ENCODE measurements at regions not wholly inside any gene's neighbourhood (a gene's known extent, or its start where the extent isn't known, plus 50 kb on each side); places are given as distances from the start of the nearest gene placed in this dataset.

GRCh38 chr7:135803143-135803542 is 54.5 kb upstream of the FAM180A start:
- TF ChIP-seq POLR2A (IDR thresholded peaks at IDR 0.05) (no peak), CTCF (IDR thresholded peaks at IDR 0.05) (no peak), POLR2AphosphoS5 (IDR thresholded peaks at IDR 0.05) (no peak), EP300 (IDR thresholded peaks at IDR 0.05) (no peak)

Measured in gastroesophageal sphincter (tissue), 3 donors.